Hepatocyte (in vitro differentiated cells): ENCODE measurements at regions not wholly inside any gene's neighbourhood (a gene's known extent, or its start where the extent isn't known, plus 50 kb on each side); places are given as distances from the start of the nearest gene placed in this dataset.

Experiments
- EZH2phosphoT487 ChIP-seq: fragments of 200-600 bp; sonication (generic); IDR thresholded peaks from one replicate; pipeline ENCODE4 v1.6.1; 2018; ENCODE audit warnings: antibody characterized with exemption, mild to moderate bottlenecking, low read depth, moderate library complexity; ENCODE audit not compliant: unreplicated experiment, severe bottlenecking
- TF ChIP-seq, protein P1 (sequence below): fragments of 200-600 bp; sonication (generic); IDR thresholded peaks from 2 replicates; pipeline ENCODE4 v1.5.1; 2016; ENCODE audit warnings: antibody characterized with exemption, mild to moderate bottlenecking; ENCODE audit not compliant: poor library complexity

- TF ChIP-seq, protein P1, sequence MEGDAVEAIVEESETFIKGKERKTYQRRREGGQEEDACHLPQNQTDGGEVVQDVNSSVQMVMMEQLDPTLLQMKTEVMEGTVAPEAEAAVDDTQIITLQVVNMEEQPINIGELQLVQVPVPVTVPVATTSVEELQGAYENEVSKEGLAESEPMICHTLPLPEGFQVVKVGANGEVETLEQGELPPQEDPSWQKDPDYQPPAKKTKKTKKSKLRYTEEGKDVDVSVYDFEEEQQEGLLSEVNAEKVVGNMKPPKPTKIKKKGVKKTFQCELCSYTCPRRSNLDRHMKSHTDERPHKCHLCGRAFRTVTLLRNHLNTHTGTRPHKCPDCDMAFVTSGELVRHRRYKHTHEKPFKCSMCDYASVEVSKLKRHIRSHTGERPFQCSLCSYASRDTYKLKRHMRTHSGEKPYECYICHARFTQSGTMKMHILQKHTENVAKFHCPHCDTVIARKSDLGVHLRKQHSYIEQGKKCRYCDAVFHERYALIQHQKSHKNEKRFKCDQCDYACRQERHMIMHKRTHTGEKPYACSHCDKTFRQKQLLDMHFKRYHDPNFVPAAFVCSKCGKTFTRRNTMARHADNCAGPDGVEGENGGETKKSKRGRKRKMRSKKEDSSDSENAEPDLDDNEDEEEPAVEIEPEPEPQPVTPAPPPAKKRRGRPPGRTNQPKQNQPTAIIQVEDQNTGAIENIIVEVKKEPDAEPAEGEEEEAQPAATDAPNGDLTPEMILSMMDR: no peak
- TF ChIP-seq EZH2phosphoT487: no peak
Measured at GRCh38 chr1:171403393-171403792, 81.9 kb upstream of the PRRC2C start.
